ENCODE measurements at regions not wholly inside any gene's neighbourhood (a gene's known extent, or its start where the extent isn't known, plus 50 kb on each side); places are given as distances from the start of the nearest gene placed in this dataset.

- peaks cover 36% of the 10 kb centered on the region for H3K36me3 ChIP-seq (ENCODE audit: control insufficient read depth, insufficient read depth, low read length)
- no peak overlapping the region for H3K9ac ChIP-seq (ENCODE audit: insufficient read depth, low read length)
- no peak overlapping the region for H2AFZ ChIP-seq (ENCODE audit: low read length)
- peaks cover 95% of the 10 kb centered on the region for H3K79me2 ChIP-seq (ENCODE audit: control insufficient read depth, insufficient read depth, low read length)
- H3K9me3 ChIP-seq (ENCODE audit: control insufficient read depth, insufficient read depth, low read depth, low read length) = no peaks in the 10 kb centered on the region
- DNase-seq (ENCODE audit: low read depth in 2 of 2) = no peak
- H3K27ac ChIP-seq (ENCODE audit: insufficient read depth, low read length) = no peak overlapping the region
- peaks cover 51% of the 10 kb centered on the region for H3K4me1 ChIP-seq (ENCODE audit: control insufficient read depth, extremely low read depth, insufficient read depth, low read length)
- H3K4me3 ChIP-seq (replicated peaks in 1 of 4; ENCODE audit: control extremely low read depth in 1 of 4, insufficient read depth in 1 of 4, low read depth in 3 of 4, low read length in 4 of 4) = no peak overlapping the region
- H3K4me2 ChIP-seq (ENCODE audit: extremely low read depth, insufficient read depth, low read length) = no peak overlapping the region
- H4K20me1 ChIP-seq (ENCODE audit: control insufficient read depth, extremely low read depth, insufficient read depth, low read length) = peaks cover under 1% of the 10 kb centered on the region
- H3K27me3 ChIP-seq (ENCODE audit: control insufficient read depth, insufficient read depth, low read length) = no peaks in the 10 kb centered on the region
- TF ChIP-seq EZH2 (IDR thresholded peaks at IDR 0.05; ENCODE audit: low read length, missing control alignments) (no peak), CTCF (conservative IDR thresholded peaks at IDR 0.05 in 1 of 2, IDR thresholded peaks at IDR 0.05 in 1 of 2; ENCODE audit: low read depth in 1 of 2, low read length in 2 of 2) (no peak)
Observed at GRCh38 chr7:130883928-130884327, 149.9 kb upstream of the KLF14 start.

GRCh38 chr7:130884437-130885417 lies 150.7 kb upstream of the KLF14 start:
- Histone ChIP-seq H3K4me2 (ENCODE audit: extremely low read depth, insufficient read depth, low read length) (peak overlapping the region; percentile 32), H3K9ac (ENCODE audit: insufficient read depth, low read length) (no peak overlapping the region), H4K20me1 (ENCODE audit: control insufficient read depth, extremely low read depth, insufficient read depth, low read length) (no peaks in the 10 kb centered on the region), H3K9me3 (ENCODE audit: control insufficient read depth, insufficient read depth, low read depth, low read length) (no peaks in the 10 kb centered on the region), H3K4me3 (replicated peaks in 1 of 4; ENCODE audit: control extremely low read depth in 1 of 4, insufficient read depth in 1 of 4, low read depth in 3 of 4, low read length in 4 of 4) (no peak overlapping the region), H3K79me2 (ENCODE audit: control insufficient read depth, insufficient read depth, low read length) (peaks cover 96% of the 10 kb centered on the region), H3K27me3 (ENCODE audit: control insufficient read depth, insufficient read depth, low read length) (no peaks in the 10 kb centered on the region), H3K36me3 (ENCODE audit: control insufficient read depth, insufficient read depth, low read length) (peaks cover 35% of the 10 kb centered on the region), H2AFZ (ENCODE audit: low read length) (no peak overlapping the region), H3K4me1 (ENCODE audit: control insufficient read depth, extremely low read depth, insufficient read depth, low read length) (peaks cover 51% of the 10 kb centered on the region), H3K27ac (ENCODE audit: insufficient read depth, low read length) (peak overlapping the region; percentile 62)
- DNase-seq (ENCODE audit: low read depth in 2 of 2) = peak; percentile 69 to 75
- TF ChIP-seq CTCF (conservative IDR thresholded peaks at IDR 0.05 in 1 of 2, IDR thresholded peaks at IDR 0.05 in 1 of 2; ENCODE audit: low read depth in 1 of 2, low read length in 2 of 2) (no peak), EZH2 (IDR thresholded peaks at IDR 0.05; ENCODE audit: low read length, missing control alignments) (no peak)

GRCh38 chr7:130886438-130887135 lies 152.6 kb upstream of the KLF14 start:
- no peaks in the 10 kb centered on the region for H3K27me3 ChIP-seq (ENCODE audit: control insufficient read depth, insufficient read depth, low read length)
- no peaks in the 10 kb centered on the region for H3K9me3 ChIP-seq (ENCODE audit: control insufficient read depth, insufficient read depth, low read depth, low read length)
- peak overlapping the region; percentile 81 for H3K27ac ChIP-seq (ENCODE audit: insufficient read depth, low read length)
- peaks cover 61% of the 10 kb centered on the region for H3K4me1 ChIP-seq (ENCODE audit: control insufficient read depth, extremely low read depth, insufficient read depth, low read length)
- no peak for DNase-seq (ENCODE audit: low read depth in 2 of 2)
- peaks cover 98% of the 10 kb centered on the region for H3K79me2 ChIP-seq (ENCODE audit: control insufficient read depth, insufficient read depth, low read length)
- H3K36me3 ChIP-seq (ENCODE audit: control insufficient read depth, insufficient read depth, low read length) = peaks cover 37% of the 10 kb centered on the region
- no peak overlapping the region for H3K4me2 ChIP-seq (ENCODE audit: extremely low read depth, insufficient read depth, low read length)
- TF ChIP-seq EZH2 (IDR thresholded peaks at IDR 0.05; ENCODE audit: low read length, missing control alignments) (no peak), CTCF (conservative IDR thresholded peaks at IDR 0.05 in 1 of 2, IDR thresholded peaks at IDR 0.05 in 1 of 2; ENCODE audit: low read depth in 1 of 2, low read length in 2 of 2) (no peak)
- no peak overlapping the region for H3K4me3 ChIP-seq (replicated peaks in 1 of 4; ENCODE audit: control extremely low read depth in 1 of 4, insufficient read depth in 1 of 4, low read depth in 3 of 4, low read length in 4 of 4)
- H4K20me1 ChIP-seq (ENCODE audit: control insufficient read depth, extremely low read depth, insufficient read depth, low read length) = no peaks in the 10 kb centered on the region
- H3K9ac ChIP-seq (ENCODE audit: insufficient read depth, low read length) = no peak overlapping the region
- H2AFZ ChIP-seq (ENCODE audit: low read length) = no peak overlapping the region
